HEK293 (cell line): ENCODE measurements at regions not wholly inside any gene's neighbourhood (a gene's known extent, or its start where the extent isn't known, plus 50 kb on each side); places are given as distances from the start of the nearest gene placed in this dataset.

Source experiments
- HOXC10 ChIP-seq: sonication (generic); formaldehyde crosslinking; IDR thresholded peaks from 2 replicates; pipeline ENCODE4 v1.8.1; 2023; ENCODE audit warnings: mild to moderate bottlenecking, missing genetic modification reagents
- KLF9 ChIP-seq: fragments of 450-650 bp; formaldehyde crosslinking; IDR thresholded peaks from 2 replicates; pipeline ENCODE4 v1.5.1; 2016; ENCODE audit warnings: missing biosample characterization, missing genetic modification characterization, low read depth
- PRDM2 ChIP-seq: fragments of 450-650 bp; formaldehyde crosslinking; IDR thresholded peaks from 2 replicates; pipeline ENCODE4 v1.5.1; 2016; ENCODE audit warnings: missing biosample characterization, missing genetic modification characterization, borderline replicate concordance
- ZBTB21 ChIP-seq: fragments of 450-650 bp; formaldehyde crosslinking; IDR thresholded peaks from 2 replicates; pipeline ENCODE4 v1.5.1; 2017; ENCODE audit warnings: missing biosample characterization, missing genetic modification characterization
- ZBTB26 ChIP-seq: fragments of 450-650 bp; formaldehyde crosslinking; optimal IDR thresholded peaks from 2 replicates; pipeline ENCODE3; 2016; ENCODE audit warnings: missing biosample characterization, mild to moderate bottlenecking, missing genetic modification characterization
- ZFP3 ChIP-seq: fragments of 450-650 bp; formaldehyde crosslinking; IDR thresholded peaks from 2 replicates; pipeline ENCODE4 v1.5.1; 2016; ENCODE audit warnings: low read depth, missing biosample characterization, missing genetic modification characterization
- ZFP41 ChIP-seq: fragments of 450-650 bp; formaldehyde crosslinking; IDR thresholded peaks from 2 replicates; pipeline ENCODE4 v1.5.1; 2016; ENCODE audit warnings: missing biosample characterization, missing genetic modification characterization, borderline replicate concordance
- ZNF114 ChIP-seq: fragments of 450-650 bp; formaldehyde crosslinking; IDR thresholded peaks from 2 replicates; pipeline ENCODE4 v1.5.0; 2017; ENCODE audit warnings: missing biosample characterization, missing genetic modification characterization
- ZNF302 ChIP-seq: fragments of 450-650 bp; formaldehyde crosslinking; IDR thresholded peaks from 2 replicates; pipeline ENCODE4 v1.5.1; 2016; ENCODE audit warnings: missing biosample characterization, missing genetic modification characterization, low read depth
- ZNF510 ChIP-seq: fragments of 450-650 bp; formaldehyde crosslinking; IDR thresholded peaks from 2 replicates; pipeline ENCODE4 v1.5.1; 2018; ENCODE audit warnings: mild to moderate bottlenecking, missing genetic modification characterization, missing biosample characterization; ENCODE audit not compliant: insufficient replicate concordance
- ZNF600 ChIP-seq: fragments of 450-650 bp; formaldehyde crosslinking; IDR thresholded peaks from 2 replicates; pipeline ENCODE4 v1.5.1; 2016; ENCODE audit warnings: missing biosample characterization, missing genetic modification characterization
- ZNF610 ChIP-seq: fragments of 450-650 bp; formaldehyde crosslinking; IDR thresholded peaks from 2 replicates; pipeline ENCODE4 v1.5.1; 2016; ENCODE audit warnings: missing biosample characterization, missing genetic modification characterization, borderline replicate concordance
- ZNF626 ChIP-seq: fragments of 450-650 bp; sonication (Bioruptor Pico); formaldehyde crosslinking; IDR thresholded peaks from 2 replicates; pipeline ENCODE4 v1.5.1; 2018; ENCODE audit warnings: missing biosample characterization, missing genetic modification characterization, inconsistent platforms
- ZNF660 ChIP-seq: fragments of 450-650 bp; IDR thresholded peaks from 2 replicates; pipeline ENCODE4 v1.5.1; 2018; ENCODE audit warnings: missing biosample characterization, mild to moderate bottlenecking, missing genetic modification characterization
- ZNF791 ChIP-seq: fragments of 450-650 bp; formaldehyde crosslinking; IDR thresholded peaks from 2 replicates; pipeline ENCODE4 v1.5.1; 2016; ENCODE audit warnings: missing biosample characterization, missing genetic modification characterization
- ZSCAN16 ChIP-seq: fragments of 450-650 bp; formaldehyde crosslinking; IDR thresholded peaks from 2 replicates; pipeline ENCODE4 v1.5.1; 2016; ENCODE audit warnings: missing biosample characterization, missing genetic modification characterization
- TF ChIP-seq, protein P1 (sequence below): fragments of 450-650 bp; formaldehyde crosslinking; IDR thresholded peaks from 2 replicates; pipeline ENCODE4 v1.5.1; 2016; ENCODE audit warnings: missing biosample characterization, missing genetic modification characterization
- TF ChIP-seq, protein P2 (sequence below): fragments of 450-650 bp; formaldehyde crosslinking; IDR thresholded peaks from 2 replicates; pipeline ENCODE4 v1.5.1; 2017; ENCODE audit warnings: missing biosample characterization, missing genetic modification characterization
- TF ChIP-seq, protein P3 (sequence below): fragments of 450-650 bp; formaldehyde crosslinking; IDR thresholded peaks from 2 replicates; pipeline ENCODE4 v1.5.1; 2017; ENCODE audit warnings: missing biosample characterization, missing genetic modification characterization
- TF ChIP-seq, protein P4 (sequence below): fragments of 450-650 bp; formaldehyde crosslinking; IDR thresholded peaks from 2 replicates; pipeline ENCODE4 v1.5.1; 2016; ENCODE audit warnings: missing biosample characterization, missing genetic modification characterization

DNA sequence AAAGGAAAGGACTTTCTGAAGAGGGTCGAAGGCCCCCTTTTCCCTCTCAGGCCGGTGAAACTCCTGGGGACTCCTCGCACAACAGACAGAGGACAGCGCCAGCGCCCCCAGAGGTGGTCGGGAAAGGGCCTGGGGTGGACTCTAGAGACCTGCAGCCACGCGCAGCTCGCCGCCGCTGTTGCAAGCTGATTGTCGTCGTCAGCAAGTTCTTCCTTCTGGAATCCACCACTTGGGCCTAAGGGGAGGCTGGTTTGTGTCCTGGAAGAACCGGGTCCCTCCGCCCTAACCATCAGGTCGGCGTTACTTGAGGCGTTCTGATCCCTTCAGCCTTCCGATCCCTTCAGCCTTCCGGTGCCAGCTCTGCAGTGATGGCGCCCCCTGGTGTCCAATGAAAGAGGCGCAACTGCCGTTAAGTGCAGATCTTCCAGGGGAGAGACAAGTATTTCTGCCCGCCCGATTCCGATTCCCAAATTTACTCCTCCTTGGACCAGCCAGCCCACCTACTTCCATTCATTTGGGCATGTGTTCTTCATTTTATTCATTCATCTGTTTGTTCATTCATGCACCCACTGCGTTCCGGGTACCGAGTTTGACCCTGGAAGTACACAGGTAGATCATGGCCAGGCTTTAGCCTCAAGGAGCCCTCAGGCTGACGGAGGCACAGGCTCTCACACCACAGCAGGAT, 77.2 kb upstream of the SLC6A11 start (continued):
- TF ChIP-seq, protein P1, sequence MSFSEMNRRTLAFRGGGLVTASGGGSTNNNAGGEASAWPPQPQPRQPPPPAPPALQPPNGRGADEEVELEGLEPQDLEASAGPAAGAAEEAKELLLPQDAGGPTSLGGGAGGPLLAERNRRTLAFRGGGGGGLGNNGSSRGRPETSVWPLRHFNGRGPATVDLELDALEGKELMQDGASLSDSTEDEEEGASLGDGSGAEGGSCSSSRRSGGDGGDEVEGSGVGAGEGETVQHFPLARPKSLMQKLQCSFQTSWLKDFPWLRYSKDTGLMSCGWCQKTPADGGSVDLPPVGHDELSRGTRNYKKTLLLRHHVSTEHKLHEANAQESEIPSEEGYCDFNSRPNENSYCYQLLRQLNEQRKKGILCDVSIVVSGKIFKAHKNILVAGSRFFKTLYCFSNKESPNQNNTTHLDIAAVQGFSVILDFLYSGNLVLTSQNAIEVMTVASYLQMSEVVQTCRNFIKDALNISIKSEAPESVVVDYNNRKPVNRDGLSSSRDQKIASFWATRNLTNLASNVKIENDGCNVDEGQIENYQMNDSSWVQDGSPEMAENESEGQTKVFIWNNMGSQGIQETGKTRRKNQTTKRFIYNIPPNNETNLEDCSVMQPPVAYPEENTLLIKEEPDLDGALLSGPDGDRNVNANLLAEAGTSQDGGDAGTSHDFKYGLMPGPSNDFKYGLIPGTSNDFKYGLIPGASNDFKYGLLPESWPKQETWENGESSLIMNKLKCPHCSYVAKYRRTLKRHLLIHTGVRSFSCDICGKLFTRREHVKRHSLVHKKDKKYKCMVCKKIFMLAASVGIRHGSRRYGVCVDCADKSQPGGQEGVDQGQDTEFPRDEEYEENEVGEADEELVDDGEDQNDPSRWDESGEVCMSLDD (tag by site-specific recombination) = 0 out of 2 replicates have a peak, but pooled peaks have one; percentile 40
- TF ChIP-seq KLF9 (tag by site-specific recombination) (no peak), ZFP3 (no peak), ZNF791 (tag by site-specific recombination) (no peak), ZNF114 (tag by site-specific recombination) (no peak), ZNF610 (tag by site-specific recombination) (no peak), ZBTB26 (tag by site-specific recombination) (peak; percentile 44), ZNF600 (peak; percentile 97), ZNF660 (peak; percentile 72; the same call in 1 of the 2 replicates), HOXC10 (CRISPR knock-in tag) (no peak), PRDM2 (no peak), ZBTB21 (tag by site-specific recombination) (no peak), ZNF626 (tag by site-specific recombination) (no peak), ZSCAN16 (tag by site-specific recombination) (no peak), ZNF302 (tag by site-specific recombination) (no peak), ZNF510 (tag by site-specific recombination) (no peak), ZFP41 (no peak)
- TF ChIP-seq, protein P2, sequence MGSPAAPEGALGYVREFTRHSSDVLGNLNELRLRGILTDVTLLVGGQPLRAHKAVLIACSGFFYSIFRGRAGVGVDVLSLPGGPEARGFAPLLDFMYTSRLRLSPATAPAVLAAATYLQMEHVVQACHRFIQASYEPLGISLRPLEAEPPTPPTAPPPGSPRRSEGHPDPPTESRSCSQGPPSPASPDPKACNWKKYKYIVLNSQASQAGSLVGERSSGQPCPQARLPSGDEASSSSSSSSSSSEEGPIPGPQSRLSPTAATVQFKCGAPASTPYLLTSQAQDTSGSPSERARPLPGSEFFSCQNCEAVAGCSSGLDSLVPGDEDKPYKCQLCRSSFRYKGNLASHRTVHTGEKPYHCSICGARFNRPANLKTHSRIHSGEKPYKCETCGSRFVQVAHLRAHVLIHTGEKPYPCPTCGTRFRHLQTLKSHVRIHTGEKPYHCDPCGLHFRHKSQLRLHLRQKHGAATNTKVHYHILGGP = no peak
- TF ChIP-seq, protein P3, sequence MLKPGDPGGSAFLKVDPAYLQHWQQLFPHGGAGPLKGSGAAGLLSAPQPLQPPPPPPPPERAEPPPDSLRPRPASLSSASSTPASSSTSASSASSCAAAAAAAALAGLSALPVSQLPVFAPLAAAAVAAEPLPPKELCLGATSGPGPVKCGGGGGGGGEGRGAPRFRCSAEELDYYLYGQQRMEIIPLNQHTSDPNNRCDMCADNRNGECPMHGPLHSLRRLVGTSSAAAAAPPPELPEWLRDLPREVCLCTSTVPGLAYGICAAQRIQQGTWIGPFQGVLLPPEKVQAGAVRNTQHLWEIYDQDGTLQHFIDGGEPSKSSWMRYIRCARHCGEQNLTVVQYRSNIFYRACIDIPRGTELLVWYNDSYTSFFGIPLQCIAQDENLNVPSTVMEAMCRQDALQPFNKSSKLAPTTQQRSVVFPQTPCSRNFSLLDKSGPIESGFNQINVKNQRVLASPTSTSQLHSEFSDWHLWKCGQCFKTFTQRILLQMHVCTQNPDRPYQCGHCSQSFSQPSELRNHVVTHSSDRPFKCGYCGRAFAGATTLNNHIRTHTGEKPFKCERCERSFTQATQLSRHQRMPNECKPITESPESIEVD (tag by site-specific recombination) = no peak
- TF ChIP-seq, protein P4, sequence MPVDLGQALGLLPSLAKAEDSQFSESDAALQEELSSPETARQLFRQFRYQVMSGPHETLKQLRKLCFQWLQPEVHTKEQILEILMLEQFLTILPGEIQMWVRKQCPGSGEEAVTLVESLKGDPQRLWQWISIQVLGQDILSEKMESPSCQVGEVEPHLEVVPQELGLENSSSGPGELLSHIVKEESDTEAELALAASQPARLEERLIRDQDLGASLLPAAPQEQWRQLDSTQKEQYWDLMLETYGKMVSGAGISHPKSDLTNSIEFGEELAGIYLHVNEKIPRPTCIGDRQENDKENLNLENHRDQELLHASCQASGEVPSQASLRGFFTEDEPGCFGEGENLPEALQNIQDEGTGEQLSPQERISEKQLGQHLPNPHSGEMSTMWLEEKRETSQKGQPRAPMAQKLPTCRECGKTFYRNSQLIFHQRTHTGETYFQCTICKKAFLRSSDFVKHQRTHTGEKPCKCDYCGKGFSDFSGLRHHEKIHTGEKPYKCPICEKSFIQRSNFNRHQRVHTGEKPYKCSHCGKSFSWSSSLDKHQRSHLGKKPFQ (tag by site-specific recombination) = no peak
